ENCODE measurements at regions not wholly inside any gene's neighbourhood (a gene's known extent, or its start where the extent isn't known, plus 50 kb on each side); places are given as distances from the start of the nearest gene placed in this dataset.

DNA sequence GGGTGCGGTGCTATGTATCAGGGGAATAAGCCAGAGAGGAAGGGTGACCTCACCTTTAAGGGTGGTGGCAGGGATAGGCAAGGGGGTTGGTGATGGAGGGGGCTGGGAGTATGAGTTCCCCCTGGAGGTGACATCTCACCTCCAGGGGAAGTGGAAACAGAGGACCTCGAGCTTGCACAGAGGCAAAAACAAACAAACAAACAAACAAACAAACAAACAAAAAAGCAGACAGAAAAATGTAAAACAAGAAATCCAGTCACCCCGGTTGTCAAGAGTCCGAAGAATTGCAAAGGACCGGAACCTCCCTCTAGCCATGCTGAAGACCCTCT, 112.2 kb upstream of the MYL2 start:
- H3K27me3 Mint-ChIP-seq (ENCODE audit: low read depth): peaks cover 71% of the 10 kb centered on the region
- H3K4me1 Mint-ChIP-seq: peaks cover 35% of the 10 kb centered on the region
- TF ChIP-seq, protein P1, sequence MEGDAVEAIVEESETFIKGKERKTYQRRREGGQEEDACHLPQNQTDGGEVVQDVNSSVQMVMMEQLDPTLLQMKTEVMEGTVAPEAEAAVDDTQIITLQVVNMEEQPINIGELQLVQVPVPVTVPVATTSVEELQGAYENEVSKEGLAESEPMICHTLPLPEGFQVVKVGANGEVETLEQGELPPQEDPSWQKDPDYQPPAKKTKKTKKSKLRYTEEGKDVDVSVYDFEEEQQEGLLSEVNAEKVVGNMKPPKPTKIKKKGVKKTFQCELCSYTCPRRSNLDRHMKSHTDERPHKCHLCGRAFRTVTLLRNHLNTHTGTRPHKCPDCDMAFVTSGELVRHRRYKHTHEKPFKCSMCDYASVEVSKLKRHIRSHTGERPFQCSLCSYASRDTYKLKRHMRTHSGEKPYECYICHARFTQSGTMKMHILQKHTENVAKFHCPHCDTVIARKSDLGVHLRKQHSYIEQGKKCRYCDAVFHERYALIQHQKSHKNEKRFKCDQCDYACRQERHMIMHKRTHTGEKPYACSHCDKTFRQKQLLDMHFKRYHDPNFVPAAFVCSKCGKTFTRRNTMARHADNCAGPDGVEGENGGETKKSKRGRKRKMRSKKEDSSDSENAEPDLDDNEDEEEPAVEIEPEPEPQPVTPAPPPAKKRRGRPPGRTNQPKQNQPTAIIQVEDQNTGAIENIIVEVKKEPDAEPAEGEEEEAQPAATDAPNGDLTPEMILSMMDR (IDR thresholded peaks at IDR 0.05; ENCODE audit: unreplicated experiment in 3 of 3): no peak
- peak overlapping the region; percentile 80 to 89 (median 87) for H3K4me3 Mint-ChIP-seq
- no peaks in the 10 kb centered on the region for H3K36me3 Mint-ChIP-seq (ENCODE audit: low read depth)
- no peaks in the 10 kb centered on the region for H3K9me3 Mint-ChIP-seq
- peak overlapping the region in 1 of 3 experiments; percentile 40 for H3K27ac Mint-ChIP-seq

DNA sequence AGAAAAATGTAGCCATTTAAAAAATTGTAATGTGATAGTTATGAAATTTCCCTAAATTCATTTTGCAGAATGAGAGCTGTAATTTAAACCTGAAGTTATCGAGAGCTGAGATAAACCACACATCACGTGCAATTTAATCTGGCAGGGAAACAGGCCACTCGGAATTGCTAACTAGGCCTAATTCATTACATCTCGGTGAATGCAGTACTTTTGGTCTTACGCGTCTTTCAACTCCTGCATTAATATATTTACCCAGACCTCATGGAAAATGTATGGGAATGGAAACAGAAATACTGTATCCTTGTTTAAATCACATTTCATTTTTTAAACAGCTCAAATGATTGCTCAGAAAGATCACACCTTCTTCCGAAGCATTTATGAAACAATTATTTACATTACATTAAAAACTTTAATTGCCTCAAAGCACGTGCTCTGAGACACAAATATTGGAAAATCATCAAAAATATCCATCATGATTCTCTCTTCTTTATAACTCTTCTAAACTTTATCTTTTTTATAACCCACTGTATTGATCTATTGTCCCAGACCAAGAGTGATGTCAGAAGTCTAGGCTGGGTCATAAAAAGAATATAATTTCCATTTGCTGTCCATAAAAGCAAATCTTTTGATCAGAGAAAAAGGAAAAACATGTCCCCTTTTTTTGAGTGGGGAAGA, 111.7 kb upstream of the MYL2 start:
- TF ChIP-seq, protein P1 (IDR thresholded peaks at IDR 0.05; ENCODE audit: unreplicated experiment in 3 of 3): no peak

DNA sequence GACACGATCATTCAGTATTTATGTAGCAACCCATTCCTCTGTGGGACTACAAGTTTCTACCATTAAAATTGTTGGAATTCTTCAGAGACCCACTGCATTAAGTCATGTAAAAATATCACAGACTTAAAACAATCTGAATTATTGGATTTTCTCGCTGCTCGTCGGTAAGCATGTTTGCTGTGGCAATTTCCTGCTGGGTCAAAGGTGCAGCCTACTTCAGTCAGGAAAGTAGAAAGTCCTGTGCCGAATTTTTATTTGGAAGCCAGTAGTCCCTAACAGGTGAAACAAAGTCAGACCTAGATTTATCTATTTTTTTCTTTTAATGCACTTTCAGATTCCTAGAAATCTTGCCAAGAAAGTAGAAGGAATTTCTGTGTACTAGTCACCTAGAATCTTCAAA, 110.4 kb upstream of the MYL2 start:
- Mint-ChIP-seq H3K27ac (no peak overlapping the region), H3K4me3 (no peak overlapping the region), H3K27me3 (ENCODE audit: low read depth) (peaks cover 67% of the 10 kb centered on the region), H3K9me3 (no peaks in the 10 kb centered on the region), H3K4me1 (peaks cover 35% of the 10 kb centered on the region), H3K36me3 (ENCODE audit: low read depth) (no peaks in the 10 kb centered on the region)
- TF ChIP-seq, protein P1 (IDR thresholded peaks at IDR 0.05; ENCODE audit: unreplicated experiment in 3 of 3): no peak

More for the DNA sequence above, 111.7 kb upstream of the MYL2 start:
- no peaks in the 10 kb centered on the region for H3K9me3 Mint-ChIP-seq
- H3K27ac Mint-ChIP-seq: peak overlapping the region in 1 of 3 experiments; percentile 40
- peak overlapping the region; percentile 80 to 89 (median 87) for H3K4me3 Mint-ChIP-seq
- H3K27me3 Mint-ChIP-seq (ENCODE audit: low read depth): peaks cover 68% of the 10 kb centered on the region
- no peaks in the 10 kb centered on the region for H3K36me3 Mint-ChIP-seq (ENCODE audit: low read depth)
- peaks cover 36% of the 10 kb centered on the region for H3K4me1 Mint-ChIP-seq

DNA sequence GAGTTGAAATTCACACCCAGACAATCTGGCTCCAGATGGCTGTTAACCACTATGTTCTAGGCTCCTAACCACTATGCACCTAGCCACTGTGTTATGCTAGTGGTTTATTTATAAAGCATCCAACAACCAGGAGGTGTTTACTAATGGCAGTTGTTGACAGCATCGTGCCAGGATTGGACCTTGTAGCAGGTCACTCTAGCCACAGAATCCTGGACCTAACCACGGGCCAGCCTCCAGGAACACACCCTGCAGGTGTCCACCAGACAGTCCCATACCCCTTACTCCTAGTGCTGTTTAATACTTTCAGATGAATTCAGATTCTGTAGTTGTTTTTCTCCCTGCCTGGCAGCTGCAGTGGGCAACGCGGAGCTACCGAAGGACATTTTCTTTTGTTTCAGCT, 109.4 kb upstream of the MYL2 start:
- no peak overlapping the region for H3K4me3 Mint-ChIP-seq
- peaks cover 39% of the 10 kb centered on the region for H3K4me1 Mint-ChIP-seq
- no peaks in the 10 kb centered on the region for H3K36me3 Mint-ChIP-seq (ENCODE audit: low read depth)
- peak overlapping the region in 1 of 3 experiments; percentile 3 for H3K27ac Mint-ChIP-seq
- TF ChIP-seq, protein P1 (IDR thresholded peaks at IDR 0.05; ENCODE audit: unreplicated experiment in 3 of 3): no peak
- H3K9me3 Mint-ChIP-seq: no peaks in the 10 kb centered on the region
- H3K27me3 Mint-ChIP-seq (ENCODE audit: low read depth): peaks cover 61% of the 10 kb centered on the region

DNA sequence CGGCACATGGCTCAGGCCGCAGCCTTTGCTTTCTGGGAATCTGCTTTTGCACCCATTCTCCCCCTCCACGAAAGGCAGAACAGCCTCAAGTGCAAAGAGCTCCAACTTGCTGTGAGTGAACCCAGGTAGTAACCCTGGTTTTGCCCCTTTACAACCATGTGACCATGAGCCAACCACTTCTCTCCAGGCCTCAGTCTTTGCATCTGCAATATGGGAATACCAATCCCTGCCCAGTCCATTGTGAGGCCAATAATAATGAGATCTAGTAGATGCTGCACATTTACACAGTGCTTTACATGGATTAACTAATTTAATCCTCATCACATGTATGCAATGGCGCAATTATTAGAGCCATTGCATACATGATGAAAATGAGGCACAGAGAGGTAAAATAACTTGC, 108.9 kb upstream of the MYL2 start:
- peaks cover 65% of the 10 kb centered on the region for H3K27me3 Mint-ChIP-seq (ENCODE audit: low read depth)
- no peak overlapping the region for H3K27ac Mint-ChIP-seq
- no peaks in the 10 kb centered on the region for H3K36me3 Mint-ChIP-seq (ENCODE audit: low read depth)

More for the DNA sequence above, 108.9 kb upstream of the MYL2 start:
- H3K4me1 Mint-ChIP-seq: peaks cover 42% of the 10 kb centered on the region
- TF ChIP-seq, protein P1 (IDR thresholded peaks at IDR 0.05; ENCODE audit: unreplicated experiment in 3 of 3): no peak
- no peak overlapping the region for H3K4me3 Mint-ChIP-seq
- no peaks in the 10 kb centered on the region for H3K9me3 Mint-ChIP-seq

Measured in nephron (organoid).